ENCODE measurements at regions not wholly inside any gene's neighbourhood (a gene's known extent, or its start where the extent isn't known, plus 50 kb on each side); places are given as distances from the start of the nearest gene placed in this dataset.

GRCh38 chr10:43885252-43885651 is 236.6 kb upstream of the ZNF32 start:
- no peak for TF ChIP-seq CTCF (IDR thresholded peaks at IDR 0.05)
- TF ChIP-seq POLR2A (IDR thresholded peaks at IDR 0.05) = no peak
